ENCODE measurements at regions not wholly inside any gene's neighbourhood (a gene's known extent, or its start where the extent isn't known, plus 50 kb on each side); places are given as distances from the start of the nearest gene placed in this dataset.

GRCh38 chr9:30476826-30477225, 1907.6 kb upstream of the ACO1 start:
- Histone ChIP-seq H3K9ac (no peak overlapping the region), H3K4me3 (no peak overlapping the region), H4K20me1 (ENCODE audit: low read depth) (no peaks in the 10 kb centered on the region), H3K27ac (no peak overlapping the region), H3K27me3 (no peaks in the 10 kb centered on the region), H3K79me2 (ENCODE audit: low read depth) (no peaks in the 10 kb centered on the region), H3K9me3 (ENCODE audit: low read depth) (no peaks in the 10 kb centered on the region), H3K36me3 (no peaks in the 10 kb centered on the region), H3K4me1 (no peaks in the 10 kb centered on the region), H3F3A (ENCODE audit: low read depth) (no peaks in the 10 kb centered on the region), H2AFZ (replicated peaks) (no peak overlapping the region), H3K4me2 (no peak overlapping the region)
- H3K27ac Mint-ChIP-seq, result no peak overlapping the region
- DNase-seq (ENCODE audit: low spot score), result no peak
- TF ChIP-seq EZH2 (IDR thresholded peaks at IDR 0.05) (no peak), EZH2phosphoT487 (IDR thresholded peaks at IDR 0.05) (no peak), CTCF (IDR thresholded peaks at IDR 0.05) (no peak)
- no peaks in the 10 kb centered on the region for H3K4me1 Mint-ChIP-seq
- H3K36me3 Mint-ChIP-seq, result no peaks in the 10 kb centered on the region
- no peaks in the 10 kb centered on the region for H3K9me3 Mint-ChIP-seq
- H3K27me3 Mint-ChIP-seq (ENCODE audit: insufficient read depth, low read depth), result no peaks in the 10 kb centered on the region
- H3K4me3 Mint-ChIP-seq, result no peak overlapping the region

GRCh38 chr9:30478684-30479083, 1905.8 kb upstream of the ACO1 start:
- H3K4me3 ChIP-seq, result no peak overlapping the region
- H3K9ac ChIP-seq, result no peak overlapping the region
- Mint-ChIP-seq H3K4me1 (no peaks in the 10 kb centered on the region), H3K9me3 (no peaks in the 10 kb centered on the region), H3K27ac (no peak overlapping the region), H3K27me3 (ENCODE audit: insufficient read depth, low read depth) (no peaks in the 10 kb centered on the region), H3K36me3 (no peaks in the 10 kb centered on the region), H3K4me3 (no peak overlapping the region)
- no peak overlapping the region for H2AFZ ChIP-seq (replicated peaks)
- no peaks in the 10 kb centered on the region for H3K36me3 ChIP-seq
- no peaks in the 10 kb centered on the region for H3K79me2 ChIP-seq (ENCODE audit: low read depth)
- no peaks in the 10 kb centered on the region for H3K9me3 ChIP-seq (ENCODE audit: low read depth)
- H3K4me2 ChIP-seq, result no peak overlapping the region
- no peaks in the 10 kb centered on the region for H4K20me1 ChIP-seq (ENCODE audit: low read depth)
- no peaks in the 10 kb centered on the region for H3K4me1 ChIP-seq
- no peak for DNase-seq (ENCODE audit: low spot score)
- no peaks in the 10 kb centered on the region for H3F3A ChIP-seq (ENCODE audit: low read depth)
- no peaks in the 10 kb centered on the region for H3K27me3 ChIP-seq
- H3K27ac ChIP-seq, result no peak overlapping the region
- TF ChIP-seq EZH2 (IDR thresholded peaks at IDR 0.05) (no peak), EZH2phosphoT487 (IDR thresholded peaks at IDR 0.05) (no peak), CTCF (IDR thresholded peaks at IDR 0.05) (no peak)

GRCh38 chr9:30482499-30482898, 1901.9 kb upstream of the ACO1 start:
- no peaks in the 10 kb centered on the region for H4K20me1 ChIP-seq (ENCODE audit: low read depth)
- Mint-ChIP-seq H3K27ac (no peak overlapping the region), H3K27me3 (ENCODE audit: insufficient read depth, low read depth) (no peaks in the 10 kb centered on the region), H3K9me3 (no peaks in the 10 kb centered on the region), H3K36me3 (no peaks in the 10 kb centered on the region), H3K4me3 (no peak overlapping the region), H3K4me1 (no peaks in the 10 kb centered on the region)
- no peaks in the 10 kb centered on the region for H3K4me1 ChIP-seq
- H3F3A ChIP-seq (ENCODE audit: low read depth), result no peaks in the 10 kb centered on the region
- no peak overlapping the region for H3K27ac ChIP-seq
- H3K9me3 ChIP-seq (ENCODE audit: low read depth), result no peaks in the 10 kb centered on the region
- H2AFZ ChIP-seq (replicated peaks), result peak overlapping the region; percentile 18
- H3K36me3 ChIP-seq, result no peaks in the 10 kb centered on the region
- H3K4me2 ChIP-seq, result no peak overlapping the region
- H3K9ac ChIP-seq, result no peak overlapping the region
- H3K4me3 ChIP-seq, result no peak overlapping the region
- no peaks in the 10 kb centered on the region for H3K27me3 ChIP-seq
- TF ChIP-seq EZH2phosphoT487 (IDR thresholded peaks at IDR 0.05) (no peak), CTCF (IDR thresholded peaks at IDR 0.05) (no peak), EZH2 (IDR thresholded peaks at IDR 0.05) (no peak)
- H3K79me2 ChIP-seq (ENCODE audit: low read depth), result no peaks in the 10 kb centered on the region
- no peak for DNase-seq (ENCODE audit: low spot score)

GRCh38 chr9:30484690-30485089, 1899.8 kb upstream of the ACO1 start:
- H3K9me3 ChIP-seq (ENCODE audit: low read depth), result no peaks in the 10 kb centered on the region
- H3K27me3 ChIP-seq, result no peaks in the 10 kb centered on the region
- no peak overlapping the region for H3K4me3 ChIP-seq
- H3K9me3 Mint-ChIP-seq, result no peaks in the 10 kb centered on the region
- H3K27me3 Mint-ChIP-seq (ENCODE audit: insufficient read depth, low read depth), result no peaks in the 10 kb centered on the region
- no peak overlapping the region for H2AFZ ChIP-seq (replicated peaks)
- no peaks in the 10 kb centered on the region for H3K36me3 Mint-ChIP-seq
- H3K79me2 ChIP-seq (ENCODE audit: low read depth), result no peaks in the 10 kb centered on the region
- no peaks in the 10 kb centered on the region for H3K4me1 Mint-ChIP-seq
- H3F3A ChIP-seq (ENCODE audit: low read depth), result no peaks in the 10 kb centered on the region
- H3K27ac Mint-ChIP-seq, result no peak overlapping the region
- H3K36me3 ChIP-seq, result no peaks in the 10 kb centered on the region
- H3K4me2 ChIP-seq, result no peak overlapping the region
- TF ChIP-seq CTCF (IDR thresholded peaks at IDR 0.05) (no peak), EZH2 (IDR thresholded peaks at IDR 0.05) (no peak), EZH2phosphoT487 (IDR thresholded peaks at IDR 0.05) (no peak)
- no peaks in the 10 kb centered on the region for H3K4me1 ChIP-seq
- H4K20me1 ChIP-seq (ENCODE audit: low read depth), result no peaks in the 10 kb centered on the region
- no peak overlapping the region for H3K9ac ChIP-seq
- H3K27ac ChIP-seq, result no peak overlapping the region
- H3K4me3 Mint-ChIP-seq, result no peak overlapping the region
- DNase-seq (ENCODE audit: low spot score), result no peak

Measured in neural progenitor cell (in vitro differentiated cells).